Ectodermal cell (in vitro differentiated cells): ENCODE measurements at regions not wholly inside any gene's neighbourhood (a gene's known extent, or its start where the extent isn't known, plus 50 kb on each side); places are given as distances from the start of the nearest gene placed in this dataset.

Source experiments
- H3K27ac ChIP-seq: 2 replicates; pipeline ENCODE4 v1.7.0; 2013; ENCODE audit warnings: mild to moderate bottlenecking, low read depth, low read length; ENCODE audit not compliant: insufficient read depth, poor library complexity, severe bottlenecking
- H3K27me3 ChIP-seq: 2 replicates; pipeline ENCODE4 v1.7.0; 2013; ENCODE audit warnings: mild to moderate bottlenecking, low read length; ENCODE audit not compliant: insufficient read depth, control insufficient read depth, poor library complexity, severe bottlenecking
- H3K36me3 ChIP-seq: one replicate; pipeline ENCODE4 v1.7.0; 2013; ENCODE audit warnings: low read length; ENCODE audit not compliant: control insufficient read depth, insufficient read depth
- H3K4me1 ChIP-seq: one replicate; pipeline ENCODE4 v1.7.0; 2013; ENCODE audit warnings: low read length; ENCODE audit not compliant: control insufficient read depth, insufficient read depth
- H3K4me3 ChIP-seq: 2 replicates; pipeline ENCODE4 v1.7.0; 2013; ENCODE audit warnings: low read depth, low read length, control low read depth; ENCODE audit not compliant: insufficient read depth
- H3K9me3 ChIP-seq: 2 replicates; pipeline ENCODE4 v1.7.0; 2013; ENCODE audit warnings: mild to moderate bottlenecking, low read length, moderate library complexity; ENCODE audit not compliant: control insufficient read depth
- WGBS, 2 experiments: methylation state at CpG; one replicate each; pipeline ENCODE4 v1.1.7; 2013; ENCODE audit warnings: missing lambda C conversion rate in 2 of 2; 5-methylcytosine and 5-hydroxymethylcytosine counted together

- Histone ChIP-seq H3K27ac (no peak overlapping the region), H3K9me3 (no peaks in the 10 kb centered on the region), H3K27me3 (no peaks in the 10 kb centered on the region), H3K36me3 (no peaks in the 10 kb centered on the region), H3K4me3 (no peak overlapping the region), H3K4me1 (no peaks in the 10 kb centered on the region)
- 94 to 95% methylated on average over 4 of the region's 4 CpGs for WGBS, 2 experiments
These were observed 523.3 kb downstream of the CMPK2 start for GRCh38 chr2:6342273-6342920.

- H3K4me1 ChIP-seq = no peaks in the 10 kb centered on the region
- 95 to 96% methylated on average over 5 of the region's 5 CpGs for WGBS, 2 experiments
- H3K4me3 ChIP-seq = no peak overlapping the region
- no peaks in the 10 kb centered on the region for H3K27me3 ChIP-seq
- no peaks in the 10 kb centered on the region for H3K9me3 ChIP-seq
- no peak overlapping the region for H3K27ac ChIP-seq
- no peaks in the 10 kb centered on the region for H3K36me3 ChIP-seq
These were observed 522.6 kb downstream of the CMPK2 start for GRCh38 chr2:6343076-6343475.

DNA sequence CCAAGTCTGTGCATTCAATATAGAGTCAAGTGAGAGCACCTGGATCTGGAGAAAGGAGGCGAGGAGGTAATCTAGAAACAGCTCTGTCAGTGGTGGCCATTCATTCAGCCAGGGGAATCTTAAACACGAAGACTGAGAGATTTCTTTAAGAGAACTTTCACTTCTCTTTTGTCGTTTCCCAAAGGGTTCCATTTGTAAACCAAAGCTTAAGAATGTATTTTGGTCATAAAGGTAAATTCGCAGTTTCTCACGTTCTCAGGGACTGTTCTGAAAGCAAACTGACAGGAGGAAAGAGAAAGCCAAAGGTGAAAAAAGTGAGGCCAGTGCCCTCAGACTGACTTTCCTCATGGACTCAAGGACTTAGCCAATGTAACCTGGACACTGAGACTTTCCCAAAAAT, 513.5 kb downstream of the CMPK2 start:
- Histone ChIP-seq H3K27me3 (no peaks in the 10 kb centered on the region), H3K4me1 (no peaks in the 10 kb centered on the region), H3K9me3 (no peaks in the 10 kb centered on the region), H3K36me3 (no peaks in the 10 kb centered on the region), H3K4me3 (no peak overlapping the region), H3K27ac (no peak overlapping the region)
- 93 to 96% methylated on average over 5 of the region's 5 CpGs for WGBS, 2 experiments

DNA sequence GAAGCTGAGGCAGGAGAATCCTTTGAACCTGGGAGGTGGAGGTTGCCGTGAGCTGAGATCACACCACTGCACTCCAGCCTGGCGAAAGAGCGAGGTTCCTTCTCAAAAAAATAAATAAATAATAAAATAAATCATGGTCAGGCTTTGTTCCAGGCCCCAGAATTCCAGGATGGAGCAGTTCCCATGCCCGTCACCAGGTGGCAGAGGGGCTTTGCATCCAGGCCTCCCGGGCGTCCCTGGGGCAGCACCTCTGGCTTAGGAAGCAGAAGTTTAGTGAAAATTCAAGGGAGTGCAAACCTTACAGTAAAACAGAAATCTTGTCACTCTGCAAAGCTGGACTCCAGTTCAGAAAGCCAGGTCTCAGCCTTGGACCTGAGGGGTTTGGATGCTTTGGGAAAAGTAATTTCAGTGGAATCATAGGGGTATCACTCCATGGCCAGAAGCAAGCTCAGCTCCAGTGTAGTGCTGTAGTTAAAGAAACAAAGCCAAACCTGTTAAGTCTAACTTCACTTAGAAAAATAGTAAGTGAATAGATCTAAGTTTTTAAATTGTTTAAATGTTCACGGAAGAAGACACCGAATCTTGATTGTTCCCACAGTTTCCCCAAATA, 512.7 kb downstream of the CMPK2 start:
- no peak overlapping the region for H3K4me3 ChIP-seq
- 45 to 46% methylated on average over 4 of the region's 8 CpGs for WGBS, 2 experiments
- no peak overlapping the region for H3K27ac ChIP-seq
- no peaks in the 10 kb centered on the region for H3K9me3 ChIP-seq
- H3K4me1 ChIP-seq = no peaks in the 10 kb centered on the region
- H3K27me3 ChIP-seq = no peaks in the 10 kb centered on the region
- H3K36me3 ChIP-seq = no peaks in the 10 kb centered on the region

GRCh38 chr2:6353669-6354068, 512.0 kb downstream of the CMPK2 start:
- Histone ChIP-seq H3K27me3 (no peaks in the 10 kb centered on the region), H3K4me3 (no peak overlapping the region), H3K27ac (no peak overlapping the region), H3K4me1 (no peaks in the 10 kb centered on the region), H3K36me3 (no peaks in the 10 kb centered on the region), H3K9me3 (no peaks in the 10 kb centered on the region)
- WGBS, 2 experiments = 93 to 94% methylated on average over 4 of the region's 4 CpGs

- Histone ChIP-seq H3K36me3 (no peaks in the 10 kb centered on the region), H3K9me3 (no peaks in the 10 kb centered on the region), H3K4me3 (no peak overlapping the region), H3K4me1 (no peaks in the 10 kb centered on the region), H3K27me3 (no peaks in the 10 kb centered on the region), H3K27ac (no peak overlapping the region)
- WGBS, 2 experiments = 83 to 92% methylated on average over 2 of the region's 2 CpGs
These were observed 511.2 kb downstream of the CMPK2 start for GRCh38 chr2:6354546-6354945.

- 95 to 96% methylated on average over 6 of the region's 6 CpGs for WGBS, 2 experiments
These were observed 509.6 kb downstream of the CMPK2 start for GRCh38 chr2:6355886-6356761.

DNA sequence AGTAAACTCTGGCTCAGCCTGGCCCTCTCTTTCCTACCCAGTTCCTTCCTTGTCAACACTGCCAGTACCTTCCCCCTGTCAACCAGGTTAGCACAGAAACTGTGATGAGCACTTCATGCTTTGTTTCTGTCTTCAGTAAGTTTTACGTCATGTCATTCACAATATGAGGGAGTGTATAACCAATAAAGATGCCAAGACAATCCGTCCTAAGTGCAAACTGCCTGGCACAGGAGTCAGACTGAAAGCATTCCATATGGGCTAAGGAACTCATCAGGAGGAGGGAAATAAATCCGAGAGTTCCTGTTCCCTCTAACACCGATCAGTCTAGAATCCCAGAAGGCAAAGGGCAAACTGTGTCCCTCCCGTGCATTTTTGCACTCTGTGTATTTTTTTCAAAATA, 507.2 kb downstream of the CMPK2 start:
- Histone ChIP-seq H3K9me3 (no peaks in the 10 kb centered on the region), H3K36me3 (no peaks in the 10 kb centered on the region), H3K27me3 (no peaks in the 10 kb centered on the region), H3K27ac (no peak overlapping the region), H3K4me3 (no peak overlapping the region), H3K4me1 (no peaks in the 10 kb centered on the region)
- WGBS, 2 experiments = 93 to 96% methylated on average over 4 to 5 of the region's 5 CpGs

More at GRCh38 chr2:6355886-6356761, 509.6 kb downstream of the CMPK2 start:
- Histone ChIP-seq H3K27ac (no peak overlapping the region), H3K36me3 (no peaks in the 10 kb centered on the region), H3K9me3 (no peaks in the 10 kb centered on the region), H3K4me1 (no peaks in the 10 kb centered on the region), H3K4me3 (no peak overlapping the region), H3K27me3 (no peaks in the 10 kb centered on the region)

- Histone ChIP-seq H3K4me3 (no peak overlapping the region), H3K36me3 (no peaks in the 10 kb centered on the region), H3K27ac (no peak overlapping the region), H3K27me3 (no peaks in the 10 kb centered on the region), H3K4me1 (no peaks in the 10 kb centered on the region), H3K9me3 (no peaks in the 10 kb centered on the region)
- WGBS, 2 experiments = 96 to 97% methylated on average over 5 of the region's 5 CpGs
These were observed 506.7 kb downstream of the CMPK2 start for GRCh38 chr2:6358985-6359384.

GRCh38 chr2:6359964-6360363, 505.7 kb downstream of the CMPK2 start:
- H3K4me1 ChIP-seq = no peaks in the 10 kb centered on the region
- no peak overlapping the region for H3K4me3 ChIP-seq
- no peaks in the 10 kb centered on the region for H3K9me3 ChIP-seq
- no peak overlapping the region for H3K27ac ChIP-seq
- H3K27me3 ChIP-seq = no peaks in the 10 kb centered on the region
- WGBS, 2 experiments = 92 to 93% methylated on average over 5 of the region's 5 CpGs
- H3K36me3 ChIP-seq = no peaks in the 10 kb centered on the region
